H1 (cell line): ENCODE measurements at regions not wholly inside any gene's neighbourhood (a gene's known extent, or its start where the extent isn't known, plus 50 kb on each side); places are given as distances from the start of the nearest gene placed in this dataset.

Source experiments
- CTCF ChIA-PET: fragments of 300-600 bp; sonication (Branson Sonifier 250); formaldehyde crosslinking; loops from one replicate; lab custom pipeline; 2021; ENCODE audit not compliant: partially characterized antibody; lab: Charles Lee
- POLR2A ChIA-PET: fragments of 300-600 bp; sonication (Branson Sonifier 250); formaldehyde crosslinking; loops from one replicate; lab custom pipeline; 2021; ENCODE audit warnings: inconsistent platforms; ENCODE audit not compliant: partially characterized antibody; lab: Charles Lee
- DNase-seq, 2 experiments: peaks; one replicate each; pipeline versions ENCODE4 v3.0.0 to v3.0.0-alpha.2; 2010 to 2022; ENCODE audit warnings: low spot score in 2 of 2, low read depth in 1 of 2, mixed read lengths in 1 of 2
- FAIRE-seq: peaks from 2 replicates; lab custom pipeline; 2011; peaks lifted over from hg19 to GRCh38; lab: Jason Lieb, UNC
- H2AFZ ChIP-seq: 2 replicates; pipeline ENCODE4 v1.8.1; 2012; ENCODE audit warnings: low read length, inconsistent platforms
- H2AK5ac ChIP-seq: 2 replicates; pipeline ENCODE4 v1.6.1; 2013; ENCODE audit warnings: low read depth, low read length
- H2BK120ac ChIP-seq: replicated peaks from 2 replicates; pipeline ENCODE3; 2013; ENCODE audit warnings: low read depth, low read length, inconsistent platforms
- H2BK12ac ChIP-seq: 2 replicates; pipeline ENCODE4 v1.6.1; 2013; ENCODE audit warnings: low read depth, low read length
- H2BK15ac ChIP-seq: 2 replicates; pipeline ENCODE4 v1.6.1; 2013; ENCODE audit warnings: low read length
- H2BK20ac ChIP-seq: 2 replicates; pipeline ENCODE4 v1.6.1; 2013; ENCODE audit warnings: low read length
- H2BK5ac ChIP-seq: 2 replicates; pipeline ENCODE4 v1.6.1; 2013; ENCODE audit warnings: low read depth, low read length
- H3K14ac ChIP-seq: 2 replicates; pipeline ENCODE4 v1.6.1; 2013; ENCODE audit warnings: inconsistent platforms; ENCODE audit not compliant: insufficient read length
- H3K18ac ChIP-seq: 2 replicates; pipeline ENCODE4 v1.6.1; 2013; ENCODE audit warnings: low read length; ENCODE audit errors: extremely low read depth
- H3K23ac ChIP-seq: 2 replicates; pipeline ENCODE4 v1.6.1; 2013; ENCODE audit warnings: inconsistent platforms; ENCODE audit not compliant: insufficient read length
- H3K23me2 ChIP-seq: 2 replicates; pipeline ENCODE4 v1.6.1; 2013; ENCODE audit warnings: low read depth, low read length
- H3K27ac ChIP-seq: 2 replicates; pipeline ENCODE4 v1.6.1; 2011; ENCODE audit warnings: low read depth, low read length, inconsistent platforms
- H3K27me3 ChIP-seq, 4 experiments: replicated peaks in 1 of 4; 1 replicate in 1 of 4; 2 replicates in 3 of 4; pipeline versions ENCODE4 v1.6.1 to v1.8.1; 2011 to 2013; ENCODE audit warnings: low read length in 3 of 4, mild to moderate bottlenecking in 3 of 4, inconsistent platforms in 2 of 4, mixed read lengths in 2 of 4, moderate library complexity in 1 of 4; ENCODE audit not compliant: control insufficient read depth in 3 of 4, insufficient read depth in 3 of 4; ENCODE audit errors: extremely low read depth in 1 of 4
- H3K36me3 ChIP-seq, 4 experiments: 2 replicates each; pipeline versions ENCODE4 v1.6.1 to v1.8.1; 2011 to 2013; ENCODE audit warnings: mild to moderate bottlenecking in 4 of 4, low read length in 3 of 4, moderate library complexity in 2 of 4, control low read depth in 1 of 4, inconsistent platforms in 1 of 4; ENCODE audit not compliant: insufficient read depth in 4 of 4, control insufficient read depth in 2 of 4
- H3K4ac ChIP-seq: replicated peaks from 2 replicates; pipeline ENCODE3; 2013; ENCODE audit warnings: low read length, low read depth, mixed read lengths, inconsistent platforms; ENCODE audit not compliant: insufficient read length
- H3K4me1 ChIP-seq, 4 experiments: replicated peaks in 1 of 4; 1 replicate in 1 of 4; 2 replicates in 3 of 4; pipeline versions ENCODE4 v1.6.1 to v1.8.1; 2011 to 2013; ENCODE audit warnings: low read length in 3 of 4, inconsistent platforms in 2 of 4, mixed read lengths in 1 of 4; ENCODE audit not compliant: insufficient read depth in 4 of 4, control insufficient read depth in 3 of 4
- H3K4me2 ChIP-seq, 2 experiments: 2 replicates each; pipeline versions ENCODE4 v1.6.1 to v1.8.1; 2011 to 2013; ENCODE audit warnings: low read depth in 2 of 2, low read length in 2 of 2, control low read depth in 1 of 2, inconsistent platforms in 1 of 2, mild to moderate bottlenecking in 1 of 2; ENCODE audit not compliant: insufficient read depth in 1 of 2
- H3K4me3 ChIP-seq, 4 experiments: fragments of 200-600, 300-600 bp in 1 of 4; sonication (generic), shearing (Covaris generic), sonication (Bioruptor Twin) in 1 of 4; 2 replicates each; pipeline versions ENCODE4 v1.5.1 to v1.8.1; 2011 to 2016; ENCODE audit warnings: low read length in 4 of 4, low read depth in 3 of 4, control low read depth in 2 of 4, inconsistent platforms in 2 of 4, mild to moderate bottlenecking in 2 of 4, mixed read lengths in 1 of 4, moderate library complexity in 1 of 4; ENCODE audit not compliant: insufficient read depth in 2 of 4; ENCODE audit errors: extremely low read depth in 1 of 4
- H3K56ac ChIP-seq: replicated peaks from 2 replicates; pipeline ENCODE3; 2013; ENCODE audit warnings: low read depth, mild to moderate bottlenecking, mixed read lengths, low read length, inconsistent platforms; ENCODE audit not compliant: insufficient read length
- H3K79me1 ChIP-seq: 2 replicates; pipeline ENCODE4 v1.6.1; 2013; ENCODE audit warnings: low read depth, low read length, control low read depth
- H3K79me2 ChIP-seq, 2 experiments: 2 replicates each; pipeline versions ENCODE4 v1.6.1 to v1.8.1; 2012 to 2013; ENCODE audit warnings: low read length in 2 of 2, mild to moderate bottlenecking in 2 of 2, inconsistent platforms in 1 of 2; ENCODE audit not compliant: insufficient read depth in 2 of 2, control insufficient read depth in 1 of 2
- H3K9ac ChIP-seq, 4 experiments: replicated peaks in 1 of 4; 1 replicate in 1 of 4; 2 replicates in 3 of 4; pipeline versions ENCODE4 v1.6.1 to v1.8.1; 2011 to 2013; ENCODE audit warnings: low read depth in 3 of 4, low read length in 3 of 4, control low read depth in 2 of 4, mild to moderate bottlenecking in 2 of 4, moderate library complexity in 2 of 4, inconsistent platforms in 1 of 4; ENCODE audit errors: extremely low read depth in 1 of 4
- H3K9me3 ChIP-seq, 2 experiments: 2 replicates each; pipeline versions ENCODE4 v1.6.1 to v1.8.1; 2012 to 2013; ENCODE audit warnings: mild to moderate bottlenecking in 2 of 2, moderate library complexity in 2 of 2, control low read depth in 1 of 2, inconsistent platforms in 1 of 2, low read depth in 1 of 2, low read length in 1 of 2, mixed read lengths in 1 of 2; ENCODE audit not compliant: insufficient read depth in 2 of 2
- H4K20me1 ChIP-seq, 2 experiments: replicated peaks in 1 of 2; 2 replicates each; pipeline versions ENCODE3 to v1.8.1; 2011 to 2013; ENCODE audit warnings: inconsistent platforms in 2 of 2, low read length in 2 of 2, mild to moderate bottlenecking in 1 of 2; ENCODE audit not compliant: insufficient read depth in 2 of 2, control insufficient read depth in 1 of 2
- H4K5ac ChIP-seq: 2 replicates; pipeline ENCODE4 v1.6.1; 2013; ENCODE audit warnings: low read length, low read depth, mixed read lengths, inconsistent platforms; ENCODE audit not compliant: insufficient read length
- H4K8ac ChIP-seq: 2 replicates; pipeline ENCODE4 v1.8.0; 2013; ENCODE audit warnings: mild to moderate bottlenecking, moderate library complexity, low read length, inconsistent platforms; ENCODE audit not compliant: insufficient read depth; ENCODE audit errors: extremely low read depth
- H4K91ac ChIP-seq: replicated peaks from 2 replicates; pipeline ENCODE3; 2013; ENCODE audit warnings: low read length, mixed read lengths, inconsistent platforms; ENCODE audit not compliant: insufficient read length
- CBX5 ChIP-seq: fragments of 300-800, 300-1000 bp; sonication (generic); IDR thresholded peaks from 2 replicates; pipeline ENCODE4 v1.7.1; 2016; ENCODE audit warnings: antibody characterized with exemption, low read length, low read depth
- HDAC2 ChIP-seq, 2 experiments: fragments of 300-600 bp in 1 of 2; sonication (generic) in 1 of 2; IDR thresholded peaks; 2 replicates each; pipeline ENCODE4 v1.6.1; 2011 to 2012; ENCODE audit warnings: low read depth in 2 of 2, low read length in 2 of 2, mild to moderate bottlenecking in 2 of 2, moderate library complexity in 2 of 2, borderline replicate concordance in 1 of 2, inconsistent platforms in 1 of 2
- KDM4A ChIP-seq: IDR thresholded peaks from one replicate; pipeline ENCODE4 v1.7.1; 2012; ENCODE audit warnings: low read depth, mild to moderate bottlenecking, moderate library complexity, low read length, inconsistent platforms; ENCODE audit not compliant: severe bottlenecking
- KDM5A ChIP-seq: fragments of 200-600 bp; IDR thresholded peaks from 2 replicates; pipeline ENCODE4 v1.7.1; 2012; ENCODE audit warnings: mild to moderate bottlenecking, low read length, inconsistent platforms, mixed read lengths
- RAD21 ChIP-seq, 2 experiments: IDR thresholded peaks in 1 of 2; conservative IDR thresholded peaks in 1 of 2; 2 replicates each; pipeline ENCODE4 v1.6.1; 2011; ENCODE audit warnings: low read depth in 2 of 2, low read length in 2 of 2, improper control_type of control experiment in 1 of 2, inconsistent platforms in 1 of 2, mild to moderate bottlenecking in 1 of 2, moderate library complexity in 1 of 2
- RNF2 ChIP-seq: fragments of 200-900, 300-1000 bp; sonication (generic); IDR thresholded peaks from 2 replicates; pipeline ENCODE4 v1.7.1; 2016; ENCODE audit warnings: borderline replicate concordance, low read depth, mild to moderate bottlenecking, antibody characterized with exemption, low read length; ENCODE audit not compliant: poor library complexity, severe bottlenecking; ENCODE audit errors: missing control alignments
- SIN3A ChIP-seq, 2 experiments: IDR thresholded peaks in 1 of 2; conservative IDR thresholded peaks in 1 of 2; 2 replicates each; pipeline ENCODE4 v1.6.1; 2011 to 2012; ENCODE audit warnings: low read length in 2 of 2, improper control_type of control experiment in 1 of 2, low read depth in 1 of 2, mild to moderate bottlenecking in 1 of 2
- SP2 ChIP-seq: IDR thresholded peaks from 2 replicates; pipeline ENCODE4 v1.6.1; 2012; ENCODE audit warnings: mild to moderate bottlenecking, low read length, inconsistent platforms
- TAF7 ChIP-seq: optimal IDR thresholded peaks from 2 replicates; pipeline ENCODE3; 2011; ENCODE audit warnings: low read depth, mild to moderate bottlenecking, inconsistent platforms, low read length, moderate library complexity, borderline replicate concordance
- WGBS, 2 experiments: shearing (Covaris generic) in 1 of 2; methylation state at CpG; one replicate each; pipeline versions ENCODE4 v1.1.6 to v1.1.7; 2013 to 2015; ENCODE audit warnings: low lambda C conversion rate in 2 of 2, mixed read lengths in 2 of 2, inconsistent platforms in 1 of 2, low coverage in 1 of 2, missing lambda C conversion rate in 1 of 2; ENCODE audit not compliant: insufficient replicate concordance in 2 of 2, insufficient coverage in 1 of 2, insufficient read length in 1 of 2; ENCODE audit errors: extremely low coverage in 1 of 2, missing lambda C conversion rate in 1 of 2; 5-methylcytosine and 5-hydroxymethylcytosine counted together
- TF ChIP-seq, protein P1 (sequence below): IDR thresholded peaks from 2 replicates; pipeline ENCODE4 v1.6.1; 2012; ENCODE audit warnings: low read length, inconsistent platforms

- Histone ChIP-seq H2AK5ac (no peak overlapping the region), H2BK120ac (no peak overlapping the region), H3K27me3 (no peaks in the 10 kb centered on the region), H3K27ac (no peak overlapping the region), H3K18ac (no peak overlapping the region), H3K4me1 (no peaks in the 10 kb centered on the region), H2BK15ac (no peak overlapping the region), H3K14ac (no peak overlapping the region), H2AFZ (no peak overlapping the region), H4K8ac (no peak overlapping the region), H2BK5ac (no peak overlapping the region), H2BK12ac (no peak overlapping the region), H4K91ac (no peak overlapping the region), H4K20me1 (no peaks in the 10 kb centered on the region), H3K4me2 (no peak overlapping the region), H3K9ac (no peak overlapping the region), H3K4ac (no peak overlapping the region), H3K36me3 (no peaks in the 10 kb centered on the region), H3K23me2 (no peaks in the 10 kb centered on the region), H3K79me1 (no peaks in the 10 kb centered on the region), H2BK20ac (no peak overlapping the region), H3K9me3 (no peaks in the 10 kb centered on the region), H3K4me3 (no peak overlapping the region), H3K79me2 (no peaks in the 10 kb centered on the region), H3K23ac (no peak overlapping the region), H4K5ac (no peak overlapping the region), H3K56ac (no peak overlapping the region)
- no peak for DNase-seq
- ChIA-PET CTCF (no interaction called here), POLR2A (no interaction called here)
- no peak for FAIRE-seq
- WGBS, 2 experiments: 90% methylated on average over 2 of the region's 2 CpGs; no CpG with 5 or more reads in 1 of the 2 experiments
- no peak for TF ChIP-seq SP2
- no peak for TF ChIP-seq RAD21 (IDR thresholded peaks at IDR 0.05 in 1 of 2, conservative IDR thresholded peaks at IDR 0.05 in 1 of 2; ENCODE audit: low read depth in 2 of 2, low read length in 2 of 2)
- TF ChIP-seq, protein P1, sequence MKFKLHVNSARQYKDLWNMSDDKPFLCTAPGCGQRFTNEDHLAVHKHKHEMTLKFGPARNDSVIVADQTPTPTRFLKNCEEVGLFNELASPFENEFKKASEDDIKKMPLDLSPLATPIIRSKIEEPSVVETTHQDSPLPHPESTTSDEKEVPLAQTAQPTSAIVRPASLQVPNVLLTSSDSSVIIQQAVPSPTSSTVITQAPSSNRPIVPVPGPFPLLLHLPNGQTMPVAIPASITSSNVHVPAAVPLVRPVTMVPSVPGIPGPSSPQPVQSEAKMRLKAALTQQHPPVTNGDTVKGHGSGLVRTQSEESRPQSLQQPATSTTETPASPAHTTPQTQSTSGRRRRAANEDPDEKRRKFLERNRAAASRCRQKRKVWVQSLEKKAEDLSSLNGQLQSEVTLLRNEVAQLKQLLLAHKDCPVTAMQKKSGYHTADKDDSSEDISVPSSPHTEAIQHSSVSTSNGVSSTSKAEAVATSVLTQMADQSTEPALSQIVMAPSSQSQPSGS: no peak
- TF ChIP-seq HDAC2 (IDR thresholded peaks at IDR 0.05; ENCODE audit: borderline replicate concordance in 1 of 2, low read depth in 2 of 2, low read length in 2 of 2): no peak
- no peak for TF ChIP-seq KDM5A
- TF ChIP-seq TAF7: no peak
- TF ChIP-seq SIN3A (conservative IDR thresholded peaks at IDR 0.05 in 1 of 2, IDR thresholded peaks at IDR 0.05 in 1 of 2; ENCODE audit: low read depth in 1 of 2, low read length in 2 of 2): no peak
- TF ChIP-seq RNF2: no peak
- no peak for TF ChIP-seq KDM4A
- TF ChIP-seq CBX5: no peak
Measured at GRCh38 chr21:27265949-27266348, 299.1 kb upstream of the ADAMTS5 start.
